ENCODE measurements at regions not wholly inside any gene's neighbourhood (a gene's known extent, or its start where the extent isn't known, plus 50 kb on each side); places are given as distances from the start of the nearest gene placed in this dataset.
"Not testable (repeated sequence)": the region's sequence is repeated elsewhere in the genome, so short reads cannot be mapped to it uniquely, and the experiment has no call there.

DNA sequence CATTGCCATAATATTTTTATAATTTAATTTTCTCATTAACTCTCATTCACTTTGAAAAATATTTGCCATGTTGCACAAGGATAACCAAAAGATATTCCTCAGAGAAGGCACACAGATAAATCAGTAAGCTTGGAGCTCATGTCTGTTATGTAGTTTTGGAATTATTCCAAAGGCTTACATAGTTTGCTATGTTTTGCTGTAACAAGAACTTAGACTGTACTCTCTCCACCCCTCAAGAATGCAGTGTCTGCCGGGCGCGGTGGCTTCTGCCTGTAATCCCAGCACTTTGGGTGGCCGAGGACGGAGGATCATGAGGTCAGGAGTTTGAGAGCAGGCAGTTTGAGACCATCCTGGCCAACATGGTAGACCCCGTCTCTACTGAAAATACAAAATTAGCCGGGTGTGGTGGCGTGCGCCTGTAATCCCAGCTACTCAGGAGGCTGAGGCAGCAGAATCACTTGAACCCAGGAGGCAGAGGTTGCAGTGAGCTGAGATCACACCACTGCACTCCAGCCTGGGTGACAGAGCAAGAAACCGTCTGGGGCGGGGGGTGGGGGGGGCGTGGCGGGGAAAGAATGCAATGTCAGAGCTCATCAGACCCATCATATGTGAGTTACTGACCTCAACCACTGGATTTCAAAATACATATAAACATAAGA, 351.0 kb downstream of the SPATA31A6 start:
- intact Hi-C loops (cut with DNase I); DNase-seq (ENCODE audit: low spot score): not testable (repeated sequence)

DNA sequence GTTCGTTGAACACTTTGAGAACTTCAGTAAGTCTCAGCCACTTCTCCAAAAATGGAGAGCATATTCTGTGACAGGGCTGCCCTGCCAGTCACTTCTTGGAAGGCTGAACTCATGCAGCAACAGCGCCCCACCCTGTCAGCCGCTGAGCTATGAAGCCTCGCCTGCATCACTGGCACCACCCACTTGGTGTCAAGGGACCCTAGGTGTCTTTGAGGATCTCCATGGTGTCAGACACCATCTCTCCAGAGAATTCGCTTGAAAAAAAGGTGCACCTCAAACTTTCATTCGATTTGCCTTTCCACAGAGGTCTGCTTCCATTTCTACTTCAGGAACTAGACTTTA, 351.5 kb downstream of the SPATA31A6 start:
- peak; percentile 74 for DNase-seq (ENCODE audit: low spot score)

DNA sequence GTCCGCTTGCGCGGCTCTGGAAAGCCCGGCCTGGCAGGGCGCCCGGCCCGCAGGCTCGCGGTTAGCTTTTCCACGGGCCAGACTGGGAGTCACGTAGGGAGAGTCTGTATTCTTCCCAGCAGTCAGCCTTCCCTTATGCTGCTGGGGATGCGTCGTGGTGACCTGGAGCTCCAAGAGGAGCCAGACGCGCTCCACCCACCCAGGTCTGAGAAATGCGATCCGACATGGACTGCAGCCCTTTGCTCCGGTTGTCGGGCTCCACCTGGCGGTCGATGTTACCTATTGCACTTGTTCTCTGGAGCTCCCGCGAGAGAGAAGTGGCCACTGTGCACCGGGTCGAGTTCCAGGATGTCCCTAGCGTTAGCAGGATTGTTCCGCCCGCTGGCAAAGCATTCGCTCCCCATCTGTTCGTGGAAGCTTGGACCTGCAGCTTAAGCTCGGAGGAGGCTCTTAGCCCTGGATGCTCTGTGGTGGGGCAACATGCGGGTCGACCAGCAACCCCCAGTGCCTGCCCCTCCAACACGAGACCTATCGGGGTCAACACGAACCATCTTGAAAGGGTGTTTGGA, 367.4 kb downstream of the SPATA31A6 start:
- intact Hi-C loops (cut with DNase I); DNase-seq (ENCODE audit: low spot score): not testable (repeated sequence)

More for the DNA sequence above, 351.5 kb downstream of the SPATA31A6 start:
- intact Hi-C loops (cut with DNase I), result not testable (repeated sequence)

DNA sequence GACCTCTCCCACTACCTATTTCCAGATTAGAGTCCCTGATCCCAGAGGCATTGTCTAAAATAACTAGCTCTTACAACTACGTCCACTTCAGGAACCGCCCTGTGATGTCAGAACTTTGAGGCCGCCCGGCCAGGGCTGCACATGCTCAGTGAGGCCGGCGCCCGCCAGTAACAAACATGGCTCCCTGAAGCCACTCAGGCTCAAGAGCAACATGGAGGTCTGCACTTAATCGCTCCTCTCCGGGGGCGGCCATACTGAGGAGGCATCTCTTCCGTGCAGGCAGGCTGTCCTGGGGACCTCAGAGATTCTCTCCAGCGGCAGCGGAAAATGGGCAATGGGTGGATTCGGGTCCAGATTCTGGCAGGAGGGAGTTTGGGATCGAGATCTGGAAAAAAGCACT, 385.1 kb downstream of the SPATA31A6 start:
- DNase-seq (ENCODE audit: low spot score); intact Hi-C loops (cut with DNase I): not testable (repeated sequence)

DNA sequence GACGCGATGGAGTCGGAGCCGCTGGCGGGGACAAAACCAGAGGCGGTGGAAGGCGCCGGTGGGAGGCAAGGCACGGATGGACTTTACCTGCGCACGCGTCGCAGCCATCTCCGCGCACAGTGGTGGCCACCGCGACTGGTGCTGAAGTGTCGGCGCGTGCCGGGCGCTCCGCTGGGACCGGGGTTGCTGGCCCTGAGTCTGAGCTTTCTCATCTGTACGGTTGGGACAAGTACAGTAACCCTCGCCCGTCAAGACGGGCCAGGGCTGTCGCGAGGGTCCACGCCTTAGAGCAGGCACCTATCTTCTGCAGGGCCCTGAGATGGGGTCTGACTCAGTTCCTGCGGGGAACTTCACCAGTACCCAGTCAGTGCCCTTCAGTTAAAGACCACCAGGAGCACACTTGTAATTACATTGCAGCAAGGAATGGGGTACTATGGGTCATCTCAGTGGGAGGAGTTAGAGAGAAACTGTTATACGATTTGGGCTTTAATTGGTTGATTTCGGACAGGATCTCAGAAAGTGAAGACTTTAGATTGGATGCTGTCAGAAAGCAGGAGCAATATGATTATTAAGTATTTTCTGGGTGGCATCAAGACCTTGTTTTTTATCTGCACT, 385.6 kb downstream of the SPATA31A6 start:
- DNase-seq (ENCODE audit: low spot score); intact Hi-C loops (cut with DNase I): not testable (repeated sequence)

GRCh38 chr9:42577851-42578250, 394.4 kb downstream of the SPATA31A6 start:
- DNase-seq (ENCODE audit: low spot score), result not testable (repeated sequence)

More at GRCh38 chr9:42577851-42578250, 394.4 kb downstream of the SPATA31A6 start:
- intact Hi-C loops (cut with DNase I), result not testable (repeated sequence)

Measured in cardiac septum (tissue), 1 donor.